ENCODE measurements at regions not wholly inside any gene's neighbourhood (a gene's known extent, or its start where the extent isn't known, plus 50 kb on each side); places are given as distances from the start of the nearest gene placed in this dataset.

- TF ChIP-seq POLR2A (IDR thresholded peaks at IDR 0.05) = no peak
- no peak for TF ChIP-seq CTCF (IDR thresholded peaks at IDR 0.05)
Observed at GRCh38 chr6:159097256-159097655, 52.5 kb upstream of the TAGAP start.
